ENCODE measurements at regions not wholly inside any gene's neighbourhood (a gene's known extent, or its start where the extent isn't known, plus 50 kb on each side); places are given as distances from the start of the nearest gene placed in this dataset.

DNA sequence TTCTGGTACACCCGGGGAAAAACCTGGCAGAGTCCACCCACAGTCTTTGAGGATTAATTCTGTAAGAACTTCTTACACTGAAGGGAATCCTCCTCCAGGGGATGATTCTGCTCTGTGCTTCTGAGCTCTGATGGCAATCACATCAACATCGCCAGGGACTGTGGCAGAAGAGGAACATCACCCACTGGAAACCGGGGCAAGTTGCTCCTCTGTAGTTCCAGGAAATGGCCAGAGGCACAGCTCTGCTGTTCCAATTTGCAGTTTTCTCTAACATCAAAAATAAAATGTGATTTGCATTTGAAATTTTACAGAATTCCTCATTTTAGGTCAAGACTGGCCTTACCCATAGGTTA is 207.6 kb downstream of the DAD1 start:
- Histone ChIP-seq H3K4me3 (no peak overlapping the region), H3K27ac (no peak overlapping the region), H3K27me3 (peaks cover 0 to 5% of the 10 kb centered on the region in 2 donors), H3K36me3 (no peaks in the 10 kb centered on the region), H3K9me3 (no peaks in the 10 kb centered on the region), H3K4me1 (no peaks in the 10 kb centered on the region)
- DNase-seq (no peak), ATAC-seq (no peak)
- TF ChIP-seq CTCF (IDR thresholded peaks at IDR 0.05): no peak
- no peak for TF ChIP-seq POLR2A (IDR thresholded peaks at IDR 0.05)
- WGBS (ENCODE audit: insufficient coverage, low coverage, low lambda C conversion rate, missing lambda C conversion rate): 43% methylated on average over 3 of the region's 3 CpGs
- intact Hi-C loops (cut with DNase I): no loop called here

GRCh38 chr14:22380571-22381407 is 208.2 kb downstream of the DAD1 start:
- Histone ChIP-seq H3K27me3 (peaks cover 0 to 5% of the 10 kb centered on the region in 2 donors), H3K4me1 (no peaks in the 10 kb centered on the region), H3K4me3 (no peak overlapping the region), H3K36me3 (no peaks in the 10 kb centered on the region), H3K9me3 (no peaks in the 10 kb centered on the region), H3K27ac (no peak overlapping the region)
- TF ChIP-seq POLR2A (IDR thresholded peaks at IDR 0.05) (no peak), CTCF (IDR thresholded peaks at IDR 0.05) (no peak)
- WGBS (ENCODE audit: insufficient coverage, low coverage, low lambda C conversion rate, missing lambda C conversion rate): 48% methylated on average over 5 of the region's 5 CpGs
- intact Hi-C loops (cut with DNase I): no loop called here
- DNase-seq (no peak), ATAC-seq (peak in 3 of 4 donors; percentile 23 to 87 (median 40))

DNA sequence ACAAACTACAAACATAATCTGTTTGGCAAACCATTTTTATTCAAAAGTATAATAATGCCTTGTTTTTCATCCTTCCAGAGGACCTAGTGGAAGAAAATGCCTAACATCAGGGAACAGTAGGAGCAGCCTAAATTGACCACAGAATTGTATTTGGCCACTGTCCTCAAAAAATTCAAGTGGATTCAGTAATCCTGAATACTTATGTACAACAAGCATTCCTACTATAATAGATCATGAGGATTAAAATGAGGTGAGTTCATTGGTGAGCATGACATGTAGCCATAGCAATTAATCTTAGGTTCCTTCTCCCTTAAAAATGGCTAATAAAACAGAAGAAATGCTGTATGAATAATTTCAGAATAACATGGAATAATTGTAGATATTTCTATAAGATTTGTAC is 209.3 kb downstream of the DAD1 start:
- H3K27me3 ChIP-seq: peaks cover 0 to 5% of the 10 kb centered on the region in 2 donors
- no peak for TF ChIP-seq POLR2A (IDR thresholded peaks at IDR 0.05)
- TF ChIP-seq CTCF (IDR thresholded peaks at IDR 0.05): no peak
- no peak overlapping the region for H3K27ac ChIP-seq
- H3K36me3 ChIP-seq: no peaks in the 10 kb centered on the region
- H3K4me1 ChIP-seq: no peaks in the 10 kb centered on the region
- DNase-seq (no peak), ATAC-seq (no peak)
- intact Hi-C loops (cut with DNase I): no loop called here
- no peak overlapping the region for H3K4me3 ChIP-seq
- H3K9me3 ChIP-seq: no peaks in the 10 kb centered on the region

DNA sequence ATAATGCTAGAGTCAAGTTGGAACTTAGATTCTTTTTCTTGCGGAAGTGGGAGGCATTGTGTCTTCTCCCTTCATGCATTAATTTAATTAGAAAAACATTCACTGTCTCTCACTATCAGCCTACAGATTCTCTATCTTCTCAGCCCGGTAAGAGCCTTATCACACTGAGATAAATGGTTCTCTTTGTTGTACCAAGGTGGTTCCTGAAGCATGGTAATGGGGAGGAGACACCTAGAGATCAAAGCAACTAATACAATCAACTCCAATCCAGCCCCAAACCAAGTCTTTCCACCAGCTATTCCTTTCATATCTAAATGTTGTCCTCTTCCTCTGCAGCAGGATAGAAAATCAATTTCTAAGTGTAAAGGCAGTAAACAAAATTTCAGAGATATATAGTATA is 210.8 kb downstream of the DAD1 start:
- no peaks in the 10 kb centered on the region for H3K4me1 ChIP-seq
- no peak overlapping the region for H3K4me3 ChIP-seq
- DNase-seq (no peak), ATAC-seq (no peak)
- H3K27me3 ChIP-seq: peaks cover 0 to 5% of the 10 kb centered on the region in 2 donors
- no peaks in the 10 kb centered on the region for H3K36me3 ChIP-seq
- 52% methylated on average over 2 of the region's 2 CpGs for WGBS (ENCODE audit: insufficient coverage, low coverage, low lambda C conversion rate, missing lambda C conversion rate)
- intact Hi-C loops (cut with DNase I): no loop called here
- no peaks in the 10 kb centered on the region for H3K9me3 ChIP-seq
- TF ChIP-seq CTCF (IDR thresholded peaks at IDR 0.05) (no peak), POLR2A (IDR thresholded peaks at IDR 0.05) (no peak)
- H3K27ac ChIP-seq: no peak overlapping the region
